ENCODE measurements at regions not wholly inside any gene's neighbourhood (a gene's known extent, or its start where the extent isn't known, plus 50 kb on each side); places are given as distances from the start of the nearest gene placed in this dataset.

GRCh38 chr13:89255844-89256406 is 1584.8 kb downstream of the SLITRK5 start:
- TF ChIP-seq POLR2A (IDR thresholded peaks at IDR 0.05; ENCODE audit: low read length) = no peak
- TF ChIP-seq GATA1 (IDR thresholded peaks at IDR 0.05; ENCODE audit: low read depth, low read length) = no peak

All from erythroblast (primary cell).